GM12872 (cell line): ENCODE measurements at regions not wholly inside any gene's neighbourhood (a gene's known extent, or its start where the extent isn't known, plus 50 kb on each side); places are given as distances from the start of the nearest gene placed in this dataset.

Source experiments
- CTCF ChIP-seq: IDR thresholded peaks from 3 replicates; pipeline ENCODE4 v1.5.1; 2011; ENCODE audit warnings: low read depth, mild to moderate bottlenecking, low read length, moderate library complexity; ENCODE audit not compliant: insufficient read depth

DNA sequence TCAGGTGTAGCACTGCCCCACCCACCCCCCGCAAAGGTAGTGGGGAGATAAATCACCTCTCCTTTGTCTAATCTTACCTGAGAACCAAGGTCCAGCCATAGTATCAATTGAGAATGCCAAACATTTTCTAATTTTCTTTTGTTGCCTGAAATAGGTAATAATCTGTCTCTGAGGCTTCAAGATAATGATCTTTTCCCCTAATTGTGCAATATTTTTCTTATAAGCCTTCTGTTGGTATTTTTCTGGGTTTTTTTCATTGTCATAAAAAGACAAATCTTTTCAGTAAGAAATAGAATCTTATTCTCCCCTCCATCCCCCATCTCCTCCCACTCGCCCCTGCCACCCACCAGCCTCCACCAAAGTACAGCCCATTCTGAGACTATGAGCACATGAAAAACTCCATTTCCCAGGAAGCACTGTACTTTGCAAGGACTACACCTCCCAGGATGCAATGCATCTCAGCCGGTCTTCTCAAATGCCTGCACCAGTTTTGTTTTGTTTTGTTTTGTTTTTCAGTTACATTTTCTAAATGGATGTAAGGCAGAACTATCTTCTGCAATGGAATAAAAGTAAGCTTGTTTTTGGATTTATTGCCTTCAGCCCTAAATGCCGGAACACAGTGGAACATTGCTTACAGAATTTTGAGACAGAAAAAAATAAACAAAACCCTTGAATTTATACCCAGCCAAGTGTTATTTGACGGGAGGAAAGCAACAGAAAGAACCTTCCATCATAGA is 268.0 kb downstream of the TFAP2A start:
- no peak for TF ChIP-seq CTCF

DNA sequence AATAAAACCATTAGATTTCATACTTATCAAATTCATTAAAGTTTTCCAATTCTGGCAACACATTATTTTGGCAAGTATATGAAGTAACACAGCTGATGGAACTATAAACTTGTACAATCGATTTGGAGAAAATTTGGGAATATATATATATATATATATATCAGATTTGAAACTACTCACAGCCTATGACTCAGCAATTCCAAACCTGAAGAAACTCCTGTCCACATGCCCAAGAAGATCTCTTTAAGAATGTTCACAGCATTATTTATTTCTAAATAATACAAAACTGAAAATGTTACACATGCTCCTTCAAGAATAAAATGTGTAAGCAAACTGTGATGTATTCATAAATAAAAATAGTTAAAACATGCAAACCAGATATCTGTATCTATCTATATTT is 270.1 kb downstream of the TFAP2A start:
- TF ChIP-seq CTCF = no peak

DNA sequence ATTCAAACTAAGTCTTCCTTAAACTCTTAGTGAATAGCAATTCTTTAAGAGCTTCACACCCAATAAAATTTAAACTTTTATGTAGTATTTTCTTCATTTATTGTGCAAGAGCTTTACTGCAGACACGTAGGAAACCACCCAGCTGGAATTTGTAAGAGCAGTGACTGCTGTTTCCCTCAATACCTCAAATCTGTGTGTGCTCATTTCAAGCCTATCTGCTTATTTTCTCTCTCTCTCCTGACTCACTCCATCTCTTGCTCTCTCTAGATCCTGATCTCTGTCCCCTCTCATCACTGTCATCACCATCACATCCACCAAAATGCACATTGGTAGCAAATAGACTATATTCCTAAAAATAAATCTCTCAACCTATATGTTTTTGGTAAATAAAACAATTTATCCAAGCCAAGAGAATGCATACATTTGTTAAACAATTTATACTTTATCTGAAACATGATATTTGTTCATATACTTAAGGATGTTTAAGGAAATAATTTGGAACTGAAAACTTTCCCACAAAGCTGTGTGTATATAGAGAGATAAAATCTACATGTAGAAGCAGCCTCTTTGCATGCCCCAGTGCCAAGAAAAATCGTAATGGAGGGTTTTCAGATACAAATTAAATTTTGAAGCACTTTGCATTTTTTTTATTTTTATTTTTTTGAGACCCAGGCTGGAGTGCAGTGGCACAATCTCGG is 273.0 kb downstream of the TFAP2A start:
- TF ChIP-seq CTCF = no peak

DNA sequence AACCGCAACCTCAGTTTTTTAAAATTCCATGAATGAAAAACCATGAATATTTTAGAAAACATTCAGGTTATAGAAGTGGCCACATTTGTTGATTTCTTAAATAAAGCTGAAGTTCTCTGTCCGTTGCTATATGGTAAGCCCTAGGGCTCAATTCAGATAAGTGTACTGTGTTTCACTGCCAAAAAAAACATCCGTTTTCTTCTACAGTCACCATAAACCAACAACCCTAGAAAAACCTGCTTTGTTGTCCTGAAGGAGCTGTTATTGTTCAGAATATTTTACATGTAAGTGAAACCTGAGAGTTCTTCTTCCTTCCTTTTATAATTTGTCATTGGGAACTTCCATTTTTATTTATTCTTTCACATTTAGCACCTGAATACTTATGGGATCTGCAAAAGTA is 274.1 kb downstream of the TFAP2A start:
- TF ChIP-seq CTCF = no peak

GRCh38 chr6:10140136-10140535 is 274.7 kb downstream of the TFAP2A start:
- no peak for TF ChIP-seq CTCF

DNA sequence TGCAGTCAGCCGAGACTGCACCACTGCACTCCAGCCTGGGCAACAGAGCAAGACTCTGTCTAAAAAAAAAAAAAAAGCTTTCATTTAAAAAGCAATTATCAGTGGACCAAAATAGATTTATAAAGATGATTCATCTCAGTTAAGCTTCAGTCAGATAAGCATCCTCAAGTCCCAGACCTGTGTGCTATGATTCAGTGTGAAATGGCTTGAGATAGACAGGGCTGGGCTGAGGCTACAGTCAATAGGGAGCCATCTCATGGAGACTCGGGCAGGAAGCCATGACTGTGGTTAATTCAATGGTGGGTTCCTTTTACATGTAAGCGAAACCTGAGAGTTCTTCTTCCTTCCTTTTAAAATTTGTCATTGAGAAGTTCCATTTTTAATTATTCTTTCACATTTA is 276.0 kb downstream of the TFAP2A start:
- no peak for TF ChIP-seq CTCF

DNA sequence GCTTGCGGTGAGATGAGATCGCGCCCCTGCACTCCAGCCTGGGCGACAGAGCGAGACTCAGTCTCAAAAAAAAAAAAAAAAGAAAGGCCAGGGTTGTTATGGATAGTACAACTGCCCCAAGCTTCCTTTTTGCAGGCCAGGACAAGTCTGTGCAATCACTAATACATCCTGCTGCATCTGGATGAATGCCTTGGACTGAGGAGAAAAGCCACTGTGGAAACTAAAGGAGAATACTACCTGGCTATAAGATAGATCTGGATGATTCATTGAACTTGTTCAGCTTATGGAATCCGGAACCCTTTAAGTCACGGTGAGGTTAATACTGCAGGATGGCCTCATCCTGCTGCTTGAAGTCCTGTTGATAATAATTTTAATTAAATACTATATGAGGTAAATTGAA is 278.2 kb downstream of the TFAP2A start:
- no peak for TF ChIP-seq CTCF
